ENCODE measurements at regions not wholly inside any gene's neighbourhood (a gene's known extent, or its start where the extent isn't known, plus 50 kb on each side); places are given as distances from the start of the nearest gene placed in this dataset.

GRCh38 chrX:8868070-8868773 is 67.0 kb upstream of the FAM9A start:
- no peak for TF ChIP-seq CTCF (IDR thresholded peaks at IDR 0.05)

GRCh38 chrX:8867406-8867805 is 66.2 kb upstream of the FAM9A start:
- ATAC-seq (ENCODE audit: insufficient number of reproducible peaks, low FRiP score, low read depth) (no peak), DNase-seq (ENCODE audit: low spot score) (no peak)

More at GRCh38 chrX:8868070-8868773, 67.0 kb upstream of the FAM9A start:
- ATAC-seq (ENCODE audit: insufficient number of reproducible peaks, low FRiP score, low read depth): no peak
- H3K9me3 ChIP-seq: no peaks in the 10 kb centered on the region
- no peak overlapping the region for H3K4me3 ChIP-seq
- peaks cover 0 to 24% of the 10 kb centered on the region in 2 donors for H3K4me1 ChIP-seq (ENCODE audit: control insufficient read depth in 1 of 2, low read depth in 2 of 2)
- H3K27me3 ChIP-seq (replicated peaks; ENCODE audit: insufficient read depth): no peaks in the 10 kb centered on the region
- no peak overlapping the region for H3K27ac ChIP-seq
- H3K36me3 ChIP-seq: no peaks in the 10 kb centered on the region
- DNase-seq (ENCODE audit: low spot score): no peak

GRCh38 chrX:8864161-8864560 is 63.0 kb upstream of the FAM9A start:
- ATAC-seq (ENCODE audit: insufficient number of reproducible peaks, low FRiP score, low read depth): no peak
- TF ChIP-seq CTCF (IDR thresholded peaks at IDR 0.05): no peak
- Histone ChIP-seq H3K9me3 (no peaks in the 10 kb centered on the region), H3K4me3 (no peak overlapping the region), H3K27ac (no peak overlapping the region), H3K4me1 (ENCODE audit: control insufficient read depth in 1 of 2, low read depth in 2 of 2) (peaks cover 0 to 5% of the 10 kb centered on the region in 2 donors), H3K27me3 (replicated peaks; ENCODE audit: insufficient read depth) (no peaks in the 10 kb centered on the region), H3K36me3 (no peaks in the 10 kb centered on the region)
- DNase-seq (ENCODE audit: low spot score): no peak

More at GRCh38 chrX:8867406-8867805, 66.2 kb upstream of the FAM9A start:
- Histone ChIP-seq H3K4me3 (no peak overlapping the region), H3K36me3 (no peaks in the 10 kb centered on the region), H3K27ac (no peak overlapping the region), H3K9me3 (no peaks in the 10 kb centered on the region), H3K4me1 (ENCODE audit: control insufficient read depth in 1 of 2, low read depth in 2 of 2) (peaks cover 0 to 24% of the 10 kb centered on the region in 2 donors), H3K27me3 (replicated peaks; ENCODE audit: insufficient read depth) (no peaks in the 10 kb centered on the region)
- no peak for TF ChIP-seq CTCF (IDR thresholded peaks at IDR 0.05)

GRCh38 chrX:8861908-8862307 is 60.7 kb upstream of the FAM9A start:
- Histone ChIP-seq H3K27me3 (replicated peaks; ENCODE audit: insufficient read depth) (no peaks in the 10 kb centered on the region), H3K36me3 (no peaks in the 10 kb centered on the region), H3K4me3 (no peak overlapping the region), H3K27ac (no peak overlapping the region), H3K9me3 (no peaks in the 10 kb centered on the region), H3K4me1 (ENCODE audit: control insufficient read depth in 1 of 2, low read depth in 2 of 2) (no peaks in the 10 kb centered on the region)
- ATAC-seq (ENCODE audit: insufficient number of reproducible peaks, low FRiP score, low read depth): no peak
- no peak for TF ChIP-seq CTCF (IDR thresholded peaks at IDR 0.05)
- DNase-seq (ENCODE audit: low spot score): no peak

- Histone ChIP-seq H3K36me3 (no peaks in the 10 kb centered on the region), H3K9me3 (no peaks in the 10 kb centered on the region), H3K27ac (no peak overlapping the region), H3K4me1 (ENCODE audit: control insufficient read depth in 1 of 2, low read depth in 2 of 2) (no peaks in the 10 kb centered on the region), H3K27me3 (replicated peaks; ENCODE audit: insufficient read depth) (no peaks in the 10 kb centered on the region), H3K4me3 (no peak overlapping the region)
- ATAC-seq (ENCODE audit: insufficient number of reproducible peaks, low FRiP score, low read depth) (no peak), DNase-seq (ENCODE audit: low spot score) (no peak)
- TF ChIP-seq CTCF (IDR thresholded peaks at IDR 0.05): no peak
These were observed 50.2 kb upstream of the FAM9A start for GRCh38 chrX:8851231-8851886.
